Activated T-cell treated with anti-CD3 and anti-CD28 coated beads for 48 hours (primary cell): ENCODE measurements at regions not wholly inside any gene's neighbourhood (a gene's known extent, or its start where the extent isn't known, plus 50 kb on each side); places are given as distances from the start of the nearest gene placed in this dataset.

Experiments
- DNase-seq: peaks from one replicate; pipeline ENCODE4 v3.0.0-alpha.2; 2020; ENCODE audit warnings: low read depth

DNA sequence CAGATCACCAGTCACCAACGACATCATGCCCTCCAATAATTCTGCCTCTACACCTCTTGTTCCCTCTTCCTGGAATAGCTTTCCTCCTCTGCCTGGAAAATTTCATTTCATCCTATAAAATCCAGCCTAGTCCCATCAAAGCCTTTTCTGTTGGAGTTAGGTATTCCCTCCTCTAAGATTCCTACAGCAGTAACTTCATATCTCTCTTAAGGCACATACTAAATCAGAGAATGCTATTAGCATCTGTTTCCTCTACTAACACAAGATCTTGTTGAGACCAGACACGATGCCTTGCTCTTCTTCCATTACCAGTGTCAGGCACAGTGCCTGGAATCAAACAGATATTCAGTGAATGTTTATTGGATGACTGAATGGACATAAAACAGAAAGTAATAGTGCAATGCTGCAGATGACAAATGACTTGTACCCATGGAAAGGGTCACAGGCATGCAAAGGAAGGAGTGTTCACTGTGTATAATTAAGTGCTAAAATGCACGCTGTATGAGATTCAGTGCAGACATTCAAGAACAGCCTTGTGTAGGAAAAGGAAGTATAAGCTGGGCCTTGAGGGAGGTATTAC is 342.0 kb upstream of the ACVR2A start:
- no peak for DNase-seq

DNA sequence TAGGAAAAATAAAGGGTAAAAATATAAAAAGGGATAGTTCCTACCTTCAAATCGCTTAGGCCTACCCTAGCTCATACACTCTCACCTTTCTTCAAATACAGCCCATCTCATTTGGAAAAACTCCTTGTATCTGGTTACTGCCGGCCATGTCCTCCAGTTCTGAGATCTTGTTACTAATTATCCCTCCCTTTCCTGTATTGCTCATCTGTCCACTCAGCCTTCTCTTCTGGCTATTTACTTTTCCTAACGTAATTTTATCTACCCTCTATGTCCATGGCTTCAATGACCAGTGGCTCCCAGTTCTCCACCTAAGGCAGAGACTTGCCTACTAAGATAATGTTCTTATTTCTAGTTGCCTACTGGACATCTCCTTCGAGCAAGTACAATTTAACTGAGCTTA is 342.9 kb upstream of the ACVR2A start:
- DNase-seq = no peak

DNA sequence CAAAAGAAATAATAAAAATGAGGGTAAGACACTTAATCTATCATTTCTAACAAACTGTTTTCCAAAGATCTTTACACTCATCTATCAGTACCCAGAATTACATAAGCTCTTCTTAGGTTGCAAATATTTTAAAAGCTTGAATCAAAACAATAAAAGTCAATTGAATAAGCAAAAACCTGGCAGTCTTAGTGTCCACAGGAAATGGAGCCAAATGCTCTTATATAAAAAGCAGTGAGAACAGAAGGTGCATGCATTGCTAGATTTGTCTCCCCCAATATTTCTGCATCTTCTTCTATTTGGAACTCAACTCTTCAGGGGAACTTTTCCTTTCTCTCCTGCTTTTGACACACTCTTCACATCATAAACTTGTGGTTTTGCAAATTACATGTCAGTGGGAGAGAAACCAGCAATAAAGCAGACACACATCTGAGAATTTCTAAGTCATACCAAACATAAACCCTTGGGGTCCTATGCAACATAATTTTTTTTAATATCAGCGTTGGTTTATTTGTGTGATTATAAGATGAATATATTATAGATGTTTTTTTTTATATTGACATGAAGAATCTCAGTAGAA is 343.9 kb upstream of the ACVR2A start:
- DNase-seq = no peak

DNA sequence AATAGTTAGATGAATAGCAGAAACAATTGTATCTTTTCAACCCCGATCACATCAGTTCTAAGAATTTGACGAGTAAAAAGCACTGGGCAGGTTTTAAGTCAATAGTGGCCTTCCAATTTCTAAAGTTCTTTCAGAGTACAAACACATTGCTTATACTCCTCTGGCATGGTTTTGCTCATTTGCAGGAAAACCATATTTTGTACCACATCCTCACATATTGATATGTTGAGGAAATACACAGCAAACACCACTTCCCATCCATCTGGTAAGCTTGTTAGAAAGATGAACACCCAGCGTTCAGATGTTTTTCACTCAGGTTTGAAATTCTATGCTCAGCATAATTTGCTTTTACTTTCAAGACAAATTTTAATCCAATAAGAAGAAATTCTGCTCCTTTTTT is 344.6 kb upstream of the ACVR2A start:
- no peak for DNase-seq

DNA sequence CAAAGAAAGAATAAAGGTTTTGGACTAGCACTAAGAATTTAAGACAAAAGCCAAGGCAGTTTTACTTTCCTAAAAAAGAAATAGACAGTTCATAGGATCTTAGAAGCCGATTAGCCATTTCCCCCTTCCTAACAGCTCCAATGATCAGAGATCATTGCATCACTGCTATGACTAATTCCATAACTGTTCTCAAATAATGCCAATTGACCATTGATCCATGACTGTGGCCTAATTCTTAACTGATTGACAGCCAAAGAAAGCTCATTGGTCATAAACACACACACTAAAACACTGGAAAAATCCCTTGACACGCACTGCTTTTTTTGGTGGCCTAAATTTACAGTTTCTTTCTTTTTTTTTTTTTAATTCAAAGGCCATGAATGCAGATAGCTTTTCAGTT is 345.0 kb upstream of the ACVR2A start:
- DNase-seq = no peak

DNA sequence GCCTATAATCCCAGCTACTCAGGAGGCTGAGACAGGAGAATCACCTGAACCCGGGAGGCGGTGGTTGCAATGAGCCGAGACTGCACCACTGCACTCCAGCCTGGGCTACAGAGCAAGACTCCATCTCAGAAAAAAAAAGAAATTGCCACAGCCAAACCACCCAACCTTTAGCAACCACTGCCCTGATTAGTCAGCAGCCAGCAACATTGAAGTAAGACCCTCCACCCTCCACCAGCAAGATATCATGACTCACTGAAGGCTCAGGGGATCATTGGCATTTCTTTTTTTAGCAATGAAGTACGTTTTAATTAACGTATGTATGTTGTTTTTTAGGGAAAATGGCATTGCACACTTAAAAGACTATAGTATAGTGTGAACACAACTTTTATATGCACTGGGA is 349.1 kb upstream of the ACVR2A start:
- no peak for DNase-seq

DNA sequence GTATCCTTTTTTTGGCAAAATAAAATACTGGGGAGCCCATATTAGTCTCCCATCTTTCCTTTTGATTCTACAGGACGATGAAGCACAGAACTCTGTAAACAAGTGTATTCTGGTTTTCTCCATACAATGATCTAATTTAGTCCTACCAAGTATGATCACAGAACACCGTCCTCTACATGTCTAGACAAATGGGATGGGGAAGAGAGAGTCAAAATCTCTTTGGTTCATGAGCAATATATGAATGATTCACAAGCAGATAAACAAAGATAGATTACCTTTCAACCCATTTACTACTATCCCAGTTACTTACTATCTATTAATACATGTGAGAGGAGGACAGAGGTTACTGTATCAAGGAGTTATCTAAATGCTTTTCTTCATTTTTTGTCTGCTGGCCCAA is 352.4 kb upstream of the ACVR2A start:
- no peak for DNase-seq

DNA sequence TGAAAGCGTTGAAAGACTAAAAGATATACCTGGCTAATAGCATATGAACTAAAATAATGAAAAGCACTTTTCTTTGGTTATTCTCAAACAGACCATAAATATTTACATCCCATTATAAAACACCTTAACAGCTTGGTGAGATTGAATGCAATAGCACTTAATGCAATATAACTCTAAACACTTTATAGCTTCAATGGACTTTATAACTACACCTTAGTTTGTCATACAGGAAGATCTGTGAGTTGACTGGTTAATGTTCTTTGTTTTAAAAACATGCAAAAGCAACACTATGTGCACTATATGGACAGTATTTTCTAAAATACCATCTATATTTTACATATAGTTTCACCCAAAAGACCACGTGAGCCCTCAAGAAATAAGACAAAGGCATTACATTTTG is 353.3 kb upstream of the ACVR2A start:
- DNase-seq = no peak

DNA sequence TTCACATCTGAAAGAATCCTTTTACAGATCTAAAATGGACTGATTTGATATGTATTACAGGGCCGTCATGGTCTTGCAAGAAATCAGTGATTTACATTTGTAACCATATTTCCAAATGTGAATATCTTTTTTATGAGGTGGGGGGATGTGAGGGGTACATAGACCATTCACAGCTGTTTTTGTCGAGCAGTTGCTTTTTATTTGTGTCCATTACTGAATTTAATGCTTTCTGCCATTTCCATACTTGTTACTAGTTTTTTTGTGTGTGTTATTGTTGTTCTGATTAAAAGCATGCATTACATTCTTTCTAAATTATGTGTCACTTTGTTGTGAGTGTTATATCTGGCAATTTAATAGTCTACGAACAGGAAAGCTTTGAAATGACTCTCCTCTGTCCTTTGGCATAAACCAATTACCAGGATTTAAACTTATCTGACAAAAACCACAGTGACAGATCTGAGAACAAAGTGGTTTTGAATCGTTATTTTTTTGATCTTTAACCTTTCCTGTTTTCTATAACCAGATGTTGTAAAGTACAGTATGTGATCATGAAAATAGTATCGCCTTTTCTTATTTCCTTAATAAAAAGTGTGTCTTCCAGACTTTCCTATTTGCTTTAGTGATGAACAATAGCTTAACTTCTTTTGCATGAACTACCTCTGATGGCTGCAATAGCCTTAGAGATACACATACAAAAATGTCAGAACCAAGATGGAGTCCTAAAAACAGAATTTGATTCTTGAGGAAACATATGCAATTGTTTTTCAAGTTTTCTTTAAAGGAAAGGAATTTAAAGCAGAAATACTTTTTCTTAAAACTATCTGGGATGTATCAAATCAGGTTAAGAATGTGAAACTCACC is 354.2 kb upstream of the ACVR2A start:
- no peak for DNase-seq

DNA sequence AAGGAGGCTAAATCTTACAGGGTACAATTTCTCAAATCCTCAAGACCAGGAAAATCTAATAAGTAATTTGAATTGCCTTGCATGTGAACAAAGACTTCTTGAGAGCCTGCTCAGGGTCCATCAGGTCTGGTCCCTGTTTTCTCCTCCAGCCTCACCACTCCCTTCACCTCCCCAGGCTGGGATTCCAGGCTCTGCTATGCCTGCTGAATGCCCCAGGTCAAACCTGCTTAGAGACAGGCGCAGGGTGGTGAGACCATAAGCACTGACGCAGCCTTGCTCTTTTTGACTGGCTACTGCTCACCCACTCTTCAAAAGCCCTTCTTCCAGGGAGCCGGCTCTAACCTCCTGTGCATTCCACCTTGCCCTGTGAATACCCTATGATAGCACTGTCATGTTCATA is 356.4 kb upstream of the ACVR2A start:
- no peak for DNase-seq

DNA sequence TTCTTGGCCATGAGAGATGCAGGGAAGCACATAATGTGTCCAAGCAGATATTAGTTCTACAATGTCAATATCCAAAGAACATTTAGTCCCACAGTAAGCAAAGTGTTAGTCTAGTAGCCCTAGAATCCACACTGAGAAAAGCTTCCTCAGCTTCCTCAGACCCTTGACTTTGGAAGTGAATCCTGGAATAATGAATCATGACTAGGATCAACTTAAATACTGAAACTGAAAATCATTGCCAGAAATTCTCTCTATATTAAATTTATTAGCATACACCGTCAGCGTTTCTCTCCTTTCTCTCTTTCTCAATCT is 356.9 kb upstream of the ACVR2A start:
- DNase-seq = no peak

DNA sequence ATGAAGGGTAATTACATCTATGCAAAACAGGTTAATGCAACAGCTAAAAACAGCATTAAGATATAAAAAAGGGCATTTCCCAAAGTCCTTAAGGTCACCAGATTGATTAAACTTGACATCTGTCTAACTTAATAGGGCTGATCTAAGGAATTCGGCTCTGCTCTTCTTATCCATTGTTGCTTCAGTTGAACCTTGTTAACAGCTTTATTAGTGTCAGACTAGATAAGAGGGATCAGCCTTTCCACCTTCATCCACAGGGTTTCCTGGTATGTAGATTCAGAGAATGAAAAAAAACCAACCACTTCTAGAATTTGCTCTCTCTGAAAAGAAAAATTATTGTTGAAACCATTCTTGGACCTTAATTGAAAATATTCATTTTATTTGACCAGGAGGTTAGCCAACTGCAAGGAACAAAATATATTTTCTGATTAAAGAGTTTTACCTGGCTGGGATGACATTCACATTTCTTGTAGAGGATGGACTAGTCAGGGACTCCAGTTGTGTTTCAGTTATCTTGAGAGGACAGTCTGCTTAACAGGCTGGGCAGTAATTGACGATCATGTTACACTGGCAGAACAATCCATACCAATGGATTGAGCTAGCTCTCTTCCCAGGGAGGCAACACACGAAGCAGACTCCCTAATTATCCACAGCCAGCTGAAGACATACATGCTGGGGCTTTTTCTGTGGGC is 357.4 kb upstream of the ACVR2A start:
- DNase-seq = no peak

DNA sequence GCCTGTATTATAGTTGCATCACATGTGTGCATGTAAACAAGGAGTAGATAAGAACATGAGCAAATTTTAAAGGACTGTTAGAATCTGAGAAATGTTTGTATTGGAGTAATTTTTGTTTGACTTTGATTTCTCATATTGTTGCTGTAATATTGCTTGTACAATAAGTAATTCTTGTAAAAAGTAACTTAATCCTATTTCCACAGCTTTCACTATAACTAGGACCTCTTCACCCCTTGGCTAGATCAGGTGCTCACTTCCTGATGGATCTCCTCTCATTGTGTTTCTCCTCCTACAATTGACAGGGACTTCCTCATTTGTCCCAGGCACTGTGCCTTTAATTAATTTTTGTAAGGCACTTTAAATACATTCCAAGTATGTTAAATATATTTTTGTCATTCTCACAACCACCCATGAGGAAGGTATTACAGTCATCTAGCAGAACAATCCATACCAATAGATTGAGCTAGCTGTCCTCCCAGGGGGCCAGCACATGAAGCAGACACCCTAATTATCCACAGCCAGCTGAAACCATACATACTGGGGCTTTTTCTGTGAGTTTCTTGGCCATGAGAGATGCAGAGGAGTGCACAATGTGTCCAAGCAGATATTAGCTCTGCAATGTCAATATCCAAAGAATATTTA is 359.5 kb upstream of the ACVR2A start:
- no peak for DNase-seq

DNA sequence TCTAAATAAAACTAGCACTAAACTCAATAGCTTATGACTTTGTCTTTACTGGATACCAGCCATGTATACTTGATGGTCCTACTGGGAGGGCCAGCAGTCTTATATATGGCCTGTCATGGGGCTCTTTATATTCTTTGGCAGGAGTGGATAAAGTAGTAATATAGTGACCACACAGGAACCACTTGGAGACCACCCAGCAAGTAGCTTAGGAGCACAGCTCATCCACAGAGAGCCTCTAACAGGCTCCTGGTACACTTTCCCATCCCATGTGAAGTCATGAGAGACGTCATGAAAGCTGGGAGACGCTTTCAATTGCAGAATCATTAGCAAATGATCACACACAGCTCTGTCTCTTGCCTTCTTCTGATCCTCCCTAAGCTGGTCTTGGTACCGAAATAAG is 360.9 kb upstream of the ACVR2A start:
- DNase-seq = no peak

DNA sequence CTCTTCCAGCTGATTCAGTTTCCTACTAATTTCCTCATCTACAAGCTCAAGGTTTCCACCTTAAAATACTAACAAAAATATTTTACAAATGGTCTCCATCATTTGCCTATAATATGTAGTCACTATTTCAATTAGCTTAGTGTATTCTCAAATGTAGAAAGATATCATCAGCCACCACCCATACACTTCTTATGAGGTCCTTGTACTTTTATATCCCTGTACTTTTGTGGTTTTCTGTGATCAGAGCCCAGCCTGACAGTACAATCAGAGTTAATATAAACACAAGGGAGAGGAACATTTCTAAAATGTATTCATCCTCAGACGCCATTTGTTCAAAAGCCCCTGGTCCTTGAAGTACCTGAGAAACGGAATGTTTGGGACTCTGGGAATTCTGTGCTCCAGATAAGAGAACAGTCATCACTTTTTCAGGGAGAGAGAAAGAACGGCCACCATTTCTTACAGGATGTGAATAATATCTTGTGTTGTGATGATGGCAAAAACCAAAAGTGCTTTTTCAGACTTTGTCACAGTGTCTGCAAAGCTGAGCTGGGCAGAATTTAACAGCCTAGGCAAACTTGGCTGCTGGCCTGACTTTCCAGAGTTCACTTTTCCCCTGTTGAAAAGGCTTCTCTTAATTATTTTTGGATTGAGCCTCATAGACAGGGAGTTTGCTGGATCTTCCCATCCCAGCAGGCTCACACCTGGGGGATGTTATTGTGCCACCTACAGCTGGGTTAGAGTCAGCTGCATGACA is 361.7 kb upstream of the ACVR2A start:
- DNase-seq = no peak

DNA sequence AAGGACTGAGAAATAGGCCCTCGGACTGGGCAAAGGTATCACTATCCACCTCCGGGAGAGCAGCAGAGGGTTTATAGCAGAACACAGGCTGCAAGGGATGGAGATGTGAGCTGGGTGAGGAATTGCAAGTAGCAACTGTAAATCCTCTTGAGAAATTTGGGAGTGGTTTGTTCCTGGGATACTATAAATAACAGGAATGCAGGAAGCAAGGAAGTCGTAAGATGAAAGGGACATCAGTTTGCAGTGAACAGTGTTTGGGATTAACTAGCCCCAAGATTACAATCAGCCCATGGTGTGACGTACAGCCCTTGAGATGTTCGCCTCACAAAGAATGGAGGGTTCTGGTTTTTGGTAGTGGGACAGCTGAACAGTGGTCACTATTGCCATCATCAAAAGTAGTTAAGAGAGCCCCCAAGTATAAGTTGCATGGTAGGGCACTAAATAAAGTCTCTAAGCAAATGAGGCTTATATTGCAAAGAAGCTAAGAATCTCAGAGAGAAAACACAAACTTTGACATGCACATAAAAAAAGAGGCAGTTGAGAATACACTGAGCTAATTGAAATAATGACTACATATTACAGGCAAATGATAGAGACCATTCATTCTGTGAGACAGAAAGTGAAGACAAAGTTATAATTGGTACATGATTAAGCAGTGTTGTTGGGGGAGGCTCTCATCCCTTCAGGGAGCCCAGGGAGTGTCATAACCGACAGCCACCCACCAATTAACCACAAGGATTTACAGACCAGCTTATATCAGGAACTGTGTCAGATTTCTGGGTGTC is 362.5 kb upstream of the ACVR2A start:
- no peak for DNase-seq

DNA sequence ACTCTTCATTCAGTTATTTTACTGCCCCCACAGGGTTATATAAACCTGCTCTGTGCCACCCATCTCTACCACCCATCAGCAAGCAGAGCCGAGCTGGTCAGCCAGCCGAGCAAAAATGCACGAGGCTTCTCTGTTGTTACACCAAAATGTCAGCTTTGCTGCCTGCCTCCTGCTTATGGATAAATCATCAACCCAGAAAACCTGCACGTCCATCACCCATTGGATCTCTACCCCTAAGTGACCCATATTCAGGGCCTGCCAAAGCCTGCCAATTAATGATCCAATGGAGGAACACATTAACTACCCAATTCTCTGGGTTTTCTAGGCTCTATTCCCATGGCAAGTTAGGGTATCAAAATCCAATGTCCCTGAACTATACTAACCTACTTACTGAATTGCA is 365.5 kb upstream of the ACVR2A start:
- DNase-seq = no peak

DNA sequence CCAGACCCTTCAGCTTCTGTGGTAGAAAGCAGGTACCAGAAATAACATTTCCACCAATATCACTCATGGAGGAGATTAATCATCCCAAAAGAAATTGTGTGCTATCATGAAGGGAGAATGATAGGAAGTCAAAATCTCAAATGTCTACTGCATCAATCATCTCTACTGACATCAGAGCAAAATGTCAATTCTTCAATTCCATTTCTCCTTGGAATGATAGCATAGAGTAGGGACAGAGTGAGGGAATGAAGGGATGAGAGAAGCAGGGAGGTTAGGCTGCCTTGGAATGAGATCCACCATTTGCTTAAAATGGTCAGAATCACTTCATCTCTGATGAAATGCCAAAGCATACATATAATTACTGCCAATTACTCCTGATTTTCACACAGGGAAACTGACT is 371.8 kb upstream of the ACVR2A start:
- no peak for DNase-seq

DNA sequence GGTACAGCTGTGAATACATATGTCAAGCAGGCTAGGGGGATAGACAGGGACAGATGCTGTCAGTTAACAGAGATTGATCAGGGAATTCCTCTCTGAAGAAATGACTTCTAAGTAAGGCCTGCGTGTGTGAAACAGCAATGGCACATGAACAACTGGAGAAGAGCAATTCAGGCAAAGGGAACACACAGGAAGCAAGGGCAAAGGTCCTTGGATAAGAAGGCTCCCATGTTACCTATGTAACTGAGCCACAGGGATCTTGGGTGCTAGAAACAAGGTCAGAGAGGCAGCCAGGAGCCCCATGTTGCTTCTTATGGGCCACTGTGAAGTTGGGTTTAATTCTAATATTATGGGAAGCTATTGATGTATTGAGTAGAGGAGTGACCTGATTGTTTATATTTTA is 373.7 kb upstream of the ACVR2A start:
- DNase-seq = no peak

DNA sequence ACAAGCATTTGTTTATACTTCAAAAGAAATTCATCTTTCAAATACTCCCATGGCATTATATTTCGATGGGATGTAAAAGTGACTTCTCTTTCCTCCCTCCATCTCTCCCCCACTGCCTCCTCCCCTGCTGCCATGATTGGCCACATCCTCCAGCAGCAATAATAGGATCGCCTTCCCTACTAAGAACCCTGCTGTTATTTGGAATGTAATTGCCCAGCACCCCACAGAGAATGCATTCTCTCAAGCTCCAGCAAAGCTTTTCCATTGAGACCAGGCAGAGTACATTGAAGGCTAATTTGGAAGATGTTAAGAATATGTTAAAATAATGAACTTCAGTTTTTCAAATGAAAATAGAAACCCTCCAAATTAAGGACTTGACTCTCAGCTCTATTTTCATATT is 375.4 kb upstream of the ACVR2A start:
- no peak for DNase-seq

DNA sequence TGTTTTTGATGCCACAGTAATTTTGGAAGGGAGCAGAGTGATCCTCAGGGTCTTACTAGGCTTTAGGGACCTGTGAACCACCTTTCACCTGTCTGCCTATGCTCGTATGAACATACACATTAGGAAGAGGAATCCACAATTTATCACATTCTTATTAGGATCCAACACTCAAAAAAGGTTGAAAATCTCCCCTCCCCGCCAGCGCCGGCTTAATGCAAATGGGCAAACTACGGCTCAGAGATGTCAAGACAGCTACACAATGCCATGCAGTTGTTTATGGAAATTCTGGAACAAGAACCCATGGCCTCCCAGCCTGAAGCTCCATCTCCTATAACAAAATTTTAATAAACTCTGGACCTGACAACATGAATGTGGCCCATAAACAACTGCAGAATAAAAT is 375.9 kb upstream of the ACVR2A start:
- DNase-seq = no peak
